Amygdala (tissue), 56 donors: ENCODE measurements at regions not wholly inside any gene's neighbourhood (a gene's known extent, or its start where the extent isn't known, plus 50 kb on each side); places are given as distances from the start of the nearest gene placed in this dataset.

Experiments used
- DNase-seq, 56 donors: peaks; one replicate each; lab custom pipeline; 2025; lab: John Stamatoyannopoulos, UW

GRCh38 chr7:85471740-85472139 lies 284.9 kb upstream of the SEMA3D start:
- peak in 2 of 56 donors; percentile 2 for DNase-seq

- DNase-seq, result no peak
Observed at GRCh38 chr7:85471307-85471706, 284.5 kb upstream of the SEMA3D start.

- no peak for DNase-seq
Observed at GRCh38 chr7:85469446-85470010, 282.7 kb upstream of the SEMA3D start.

- DNase-seq, result no peak
Observed at GRCh38 chr7:85464042-85464651, 277.3 kb upstream of the SEMA3D start.

- DNase-seq, result no peak
Observed at GRCh38 chr7:85462671-85463070, 275.8 kb upstream of the SEMA3D start.

GRCh38 chr7:85457911-85458310 lies 271.1 kb upstream of the SEMA3D start:
- no peak for DNase-seq

- DNase-seq, result no peak
Observed at GRCh38 chr7:85456254-85456653, 269.4 kb upstream of the SEMA3D start.

- DNase-seq, result no peak
Observed at GRCh38 chr7:85454904-85455303, 268.0 kb upstream of the SEMA3D start.

- no peak for DNase-seq
Observed at GRCh38 chr7:85452674-85453073, 265.8 kb upstream of the SEMA3D start.

GRCh38 chr7:85449478-85449877 lies 262.6 kb upstream of the SEMA3D start:
- DNase-seq, result no peak

- DNase-seq, result no peak
Observed at GRCh38 chr7:85447004-85447403, 260.1 kb upstream of the SEMA3D start.

- DNase-seq, result peak in 2 of 56 donors; percentile 3 to 25
Observed at GRCh38 chr7:85426487-85426960, 239.7 kb upstream of the SEMA3D start.

- no peak for DNase-seq
Observed at GRCh38 chr7:85424298-85424697, 237.4 kb upstream of the SEMA3D start.

- DNase-seq, result no peak
Observed at GRCh38 chr7:85423209-85423895, 236.5 kb upstream of the SEMA3D start.

- no peak for DNase-seq
Observed at GRCh38 chr7:85415743-85416142, 228.9 kb upstream of the SEMA3D start.

- DNase-seq, result no peak
Observed at GRCh38 chr7:85413718-85414117, 226.9 kb upstream of the SEMA3D start.

- no peak for DNase-seq
Observed at GRCh38 chr7:85412912-85413311, 226.1 kb upstream of the SEMA3D start.

- no peak for DNase-seq
Observed at GRCh38 chr7:85407391-85407790, 220.5 kb upstream of the SEMA3D start.

- no peak for DNase-seq
Observed at GRCh38 chr7:85405016-85405902, 218.4 kb upstream of the SEMA3D start.

GRCh38 chr7:85396676-85397075 lies 209.8 kb upstream of the SEMA3D start:
- DNase-seq, result no peak

- DNase-seq, result no peak
Observed at GRCh38 chr7:85392789-85393188, 205.9 kb upstream of the SEMA3D start.
